ENCODE measurements at regions not wholly inside any gene's neighbourhood (a gene's known extent, or its start where the extent isn't known, plus 50 kb on each side); places are given as distances from the start of the nearest gene placed in this dataset.

DNA sequence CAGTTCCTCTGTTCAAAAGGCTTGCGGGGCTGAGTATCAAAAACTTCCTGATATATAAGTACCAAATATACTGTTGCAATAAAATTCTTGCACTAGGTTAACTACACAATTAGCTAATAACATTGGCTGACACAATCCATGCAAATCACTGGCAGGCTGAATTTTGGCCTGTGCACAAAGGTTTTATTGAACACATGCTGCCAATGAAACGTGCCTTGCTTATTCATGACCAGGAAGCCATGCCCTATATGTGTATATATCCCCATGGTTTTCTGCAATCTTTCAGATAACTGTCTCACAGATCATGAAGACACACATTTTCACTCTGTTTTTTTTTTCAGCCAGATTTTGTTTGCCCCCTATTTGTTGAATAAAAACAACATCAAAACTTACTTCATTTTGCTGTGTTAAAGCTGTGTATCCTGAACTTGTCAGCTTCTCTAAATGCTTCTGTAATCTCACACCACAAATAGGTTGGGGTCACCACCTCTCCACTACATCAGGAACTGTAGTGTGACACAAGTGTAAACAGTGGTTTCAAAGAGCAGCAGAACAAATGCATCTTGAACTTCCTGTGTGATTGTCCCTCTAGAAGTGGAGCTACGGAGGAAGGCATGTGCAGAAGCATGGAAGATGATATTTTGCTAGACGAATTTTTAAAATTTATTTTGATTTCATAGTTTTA is 920.7 kb upstream of the NR2F2 start (continued):
- TF ChIP-seq, protein P1, sequence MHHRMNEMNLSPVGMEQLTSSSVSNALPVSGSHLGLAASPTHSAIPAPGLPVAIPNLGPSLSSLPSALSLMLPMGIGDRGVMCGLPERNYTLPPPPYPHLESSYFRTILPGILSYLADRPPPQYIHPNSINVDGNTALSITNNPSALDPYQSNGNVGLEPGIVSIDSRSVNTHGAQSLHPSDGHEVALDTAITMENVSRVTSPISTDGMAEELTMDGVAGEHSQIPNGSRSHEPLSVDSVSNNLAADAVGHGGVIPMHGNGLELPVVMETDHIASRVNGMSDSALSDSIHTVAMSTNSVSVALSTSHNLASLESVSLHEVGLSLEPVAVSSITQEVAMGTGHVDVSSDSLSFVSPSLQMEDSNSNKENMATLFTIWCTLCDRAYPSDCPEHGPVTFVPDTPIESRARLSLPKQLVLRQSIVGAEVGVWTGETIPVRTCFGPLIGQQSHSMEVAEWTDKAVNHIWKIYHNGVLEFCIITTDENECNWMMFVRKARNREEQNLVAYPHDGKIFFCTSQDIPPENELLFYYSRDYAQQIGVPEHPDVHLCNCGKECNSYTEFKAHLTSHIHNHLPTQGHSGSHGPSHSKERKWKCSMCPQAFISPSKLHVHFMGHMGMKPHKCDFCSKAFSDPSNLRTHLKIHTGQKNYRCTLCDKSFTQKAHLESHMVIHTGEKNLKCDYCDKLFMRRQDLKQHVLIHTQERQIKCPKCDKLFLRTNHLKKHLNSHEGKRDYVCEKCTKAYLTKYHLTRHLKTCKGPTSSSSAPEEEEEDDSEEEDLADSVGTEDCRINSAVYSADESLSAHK (CRISPR knock-in tag; IDR thresholded peaks at IDR 0.05; ENCODE audit: borderline replicate concordance), result no peak

DNA sequence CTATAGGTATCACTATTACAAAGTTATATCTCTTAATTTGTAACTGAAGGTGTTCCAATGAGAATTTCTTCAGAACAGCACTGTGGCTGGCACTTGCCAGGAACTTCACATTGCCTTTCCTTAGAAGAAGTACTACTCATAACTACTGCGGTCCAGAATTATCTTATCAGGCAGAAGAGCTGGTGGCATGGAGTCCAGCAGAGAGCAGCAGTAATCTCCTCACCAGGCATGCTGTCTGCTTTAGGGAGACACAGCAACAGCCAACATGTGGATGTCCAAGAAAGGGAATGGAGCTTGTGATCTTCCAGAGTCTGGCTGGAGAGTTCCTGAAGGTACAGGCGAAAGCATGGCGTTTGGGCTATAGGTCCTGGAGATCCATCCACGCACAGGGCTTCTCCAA is 919.7 kb upstream of the NR2F2 start:
- no peak for TF ChIP-seq CHCHD3 (CRISPR knock-in tag; IDR thresholded peaks at IDR 0.05)
- TF ChIP-seq, protein P2, sequence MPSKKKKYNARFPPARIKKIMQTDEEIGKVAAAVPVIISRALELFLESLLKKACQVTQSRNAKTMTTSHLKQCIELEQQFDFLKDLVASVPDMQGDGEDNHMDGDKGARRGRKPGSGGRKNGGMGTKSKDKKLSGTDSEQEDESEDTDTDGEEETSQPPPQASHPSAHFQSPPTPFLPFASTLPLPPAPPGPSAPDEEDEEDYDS (CRISPR knock-in tag; IDR thresholded peaks at IDR 0.05), result no peak
- TF ChIP-seq ZIK1 (CRISPR knock-in tag; IDR thresholded peaks at IDR 0.05; ENCODE audit: borderline replicate concordance, low read depth), result no peak
- TF ChIP-seq ZNF558 (CRISPR knock-in tag; IDR thresholded peaks at IDR 0.05; ENCODE audit: borderline replicate concordance), result no peak
- TF ChIP-seq ZBTB7A (CRISPR knock-in tag; IDR thresholded peaks at IDR 0.05), result no peak
- TF ChIP-seq ZNF30 (CRISPR knock-in tag; IDR thresholded peaks at IDR 0.05), result no peak
- no peak for TF ChIP-seq ARID2 (CRISPR knock-in tag; IDR thresholded peaks at IDR 0.05; ENCODE audit: borderline replicate concordance)
- no peak for TF ChIP-seq SSRP1 (CRISPR knock-in tag; IDR thresholded peaks at IDR 0.05)
- no peak for TF ChIP-seq ZBTB42 (CRISPR knock-in tag; IDR thresholded peaks at IDR 0.05)
- no peak for TF ChIP-seq NCOA1 (CRISPR knock-in tag; IDR thresholded peaks at IDR 0.05)
- no peak for TF ChIP-seq ZNF790 (CRISPR knock-in tag; IDR thresholded peaks at IDR 0.05; ENCODE audit: borderline replicate concordance)
- TF ChIP-seq ZNF383 (CRISPR knock-in tag; IDR thresholded peaks at IDR 0.05; ENCODE audit: borderline replicate concordance), result no peak
- no peak for TF ChIP-seq ELF3 (CRISPR knock-in tag; IDR thresholded peaks at IDR 0.05)
- TF ChIP-seq THAP11 (CRISPR knock-in tag; IDR thresholded peaks at IDR 0.05), result no peak
- no peak for TF ChIP-seq EZH2 (conservative IDR thresholded peaks at IDR 0.05; ENCODE audit: low read depth, low read length)
- no peak for TF ChIP-seq WIZ (CRISPR knock-in tag; IDR thresholded peaks at IDR 0.05)
- TF ChIP-seq, protein P3, sequence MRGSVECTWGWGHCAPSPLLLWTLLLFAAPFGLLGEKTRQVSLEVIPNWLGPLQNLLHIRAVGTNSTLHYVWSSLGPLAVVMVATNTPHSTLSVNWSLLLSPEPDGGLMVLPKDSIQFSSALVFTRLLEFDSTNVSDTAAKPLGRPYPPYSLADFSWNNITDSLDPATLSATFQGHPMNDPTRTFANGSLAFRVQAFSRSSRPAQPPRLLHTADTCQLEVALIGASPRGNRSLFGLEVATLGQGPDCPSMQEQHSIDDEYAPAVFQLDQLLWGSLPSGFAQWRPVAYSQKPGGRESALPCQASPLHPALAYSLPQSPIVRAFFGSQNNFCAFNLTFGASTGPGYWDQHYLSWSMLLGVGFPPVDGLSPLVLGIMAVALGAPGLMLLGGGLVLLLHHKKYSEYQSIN (CRISPR knock-in tag; IDR thresholded peaks at IDR 0.05; ENCODE audit: borderline replicate concordance), result no peak
- no peaks in the 10 kb centered on the region for H3K27me3 ChIP-seq (ENCODE audit: control insufficient read depth in 1 of 2, insufficient read depth in 2 of 2, low read length in 2 of 2)
- in situ Hi-C loops (cut with HindIII; ENCODE audit: extremely low pct_ligation_motif_present, low pct_unique_long_range_greater_than_20kb) (no loop called here), intact Hi-C loops (cut with micrococcal nuclease; ENCODE audit: unreplicated experiment) (no loop called here)
- WGBS (ENCODE audit: low lambda C conversion rate), result 72% methylated on average over 4 of the region's 4 CpGs
- no peaks in the 10 kb centered on the region for H3K36me3 ChIP-seq (replicated peaks in 1 of 2; ENCODE audit: control insufficient read depth in 1 of 2, insufficient read depth in 2 of 2, low read length in 2 of 2)
- no peak overlapping the region for H2AFZ ChIP-seq (ENCODE audit: low read length)
- ChIA-PET CTCF (ENCODE audit: low intra/inter-chr PET ratio, low total read pairs) (no interaction called here), POLR2A (no interaction called here)
- DNase-seq (ENCODE audit: low spot score), result no peak
- no peak overlapping the region for H3K9ac ChIP-seq (ENCODE audit: insufficient read depth, low read depth, low read length)
- no peak overlapping the region for H3K4me2 ChIP-seq (ENCODE audit: low read depth, low read length)
- H3K4me3 ChIP-seq (replicated peaks in 1 of 3; ENCODE audit: insufficient read depth in 1 of 3, low read depth in 2 of 3, low read length in 3 of 3), result no peak overlapping the region
- no TSS peak for BruUV-seq (replicated peaks)
- FAIRE-seq, result no peak
- ATAC-seq, result no peak
- no peaks in the 10 kb centered on the region for H3K4me1 ChIP-seq (ENCODE audit: insufficient read depth, low read length)
- H3K27ac ChIP-seq (ENCODE audit: extremely low read length, insufficient read depth, low read length), result no peak overlapping the region
- H3K9me3 ChIP-seq (ENCODE audit: low read length), result peaks cover 80% of the 10 kb centered on the region
- no peaks in the 10 kb centered on the region for H4K20me1 ChIP-seq (ENCODE audit: insufficient read depth, low read length)
- no peaks in the 10 kb centered on the region for H3K79me2 ChIP-seq (ENCODE audit: insufficient read depth, low read length)
